Panc1 (cell line): ENCODE measurements at regions not wholly inside any gene's neighbourhood (a gene's known extent, or its start where the extent isn't known, plus 50 kb on each side); places are given as distances from the start of the nearest gene placed in this dataset.

Experiments used
- CTCF ChIP-seq: fragments of 450-650 bp; IDR thresholded peaks from 2 replicates; pipeline ENCODE4 v1.5.1; 2017; ENCODE audit warnings: mild to moderate bottlenecking
- POLR2AphosphoS5 ChIP-seq: IDR thresholded peaks from 2 replicates; pipeline ENCODE4 v1.6.1; 2012; ENCODE audit warnings: mild to moderate bottlenecking, low read depth, low read length, moderate library complexity
- REST ChIP-seq, 2 experiments: IDR thresholded peaks; 2 replicates each; pipeline ENCODE4 v1.6.1; 2011 to 2012; ENCODE audit warnings: low read depth in 2 of 2, control low read depth in 1 of 2, low read length in 1 of 2, mild to moderate bottlenecking in 1 of 2, moderate library complexity in 1 of 2; ENCODE audit not compliant: insufficient read depth in 1 of 2
- SIN3A ChIP-seq: IDR thresholded peaks from 2 replicates; pipeline ENCODE4 v1.6.1; 2012; ENCODE audit warnings: low read depth, mild to moderate bottlenecking, low read length, moderate library complexity, borderline replicate concordance; ENCODE audit not compliant: insufficient read depth

- TF ChIP-seq CTCF (no peak), POLR2AphosphoS5 (no peak), SIN3A (no peak), REST (IDR thresholded peaks at IDR 0.05; ENCODE audit: insufficient read depth in 1 of 2, low read depth in 2 of 2, low read length in 1 of 2) (no peak)
These were observed 573.4 kb upstream of the PPP2R3A start for GRCh38 chr3:135392151-135392550.
